ENCODE measurements at regions not wholly inside any gene's neighbourhood (a gene's known extent, or its start where the extent isn't known, plus 50 kb on each side); places are given as distances from the start of the nearest gene placed in this dataset.
A peak's percentile ranks its signal among the peaks of the same experiment; 100 is the strongest.

GRCh38 chr10:62634576-62634975 is 169.9 kb upstream of the ADO start:
- DNase-seq, result no peak

GRCh38 chr10:62635127-62635526 is 169.4 kb upstream of the ADO start:
- no peak for DNase-seq

- peak in 1 of 2 experiments; percentile 23 for DNase-seq
Observed at GRCh38 chr10:62636825-62637248, 167.7 kb upstream of the ADO start.

GRCh38 chr10:62637249-62638061 is 167.1 kb upstream of the ADO start:
- DNase-seq, result peak; percentile 39 to 66

GRCh38 chr10:62638062-62638477 is 166.4 kb upstream of the ADO start:
- DNase-seq, result no peak

- no peak for DNase-seq
Observed at GRCh38 chr10:62639144-62639543, 165.4 kb upstream of the ADO start.

- DNase-seq, result no peak
Observed at GRCh38 chr10:62640411-62640810, 164.1 kb upstream of the ADO start.

- DNase-seq, result no peak
Observed at GRCh38 chr10:62643606-62644587, 160.6 kb upstream of the ADO start.

GRCh38 chr10:62647375-62648092 is 157.0 kb upstream of the ADO start:
- peak in 1 of 2 experiments; percentile 15 for DNase-seq

- DNase-seq, result no peak
Observed at GRCh38 chr10:62648921-62649320, 155.6 kb upstream of the ADO start.

GRCh38 chr10:62650411-62650810 is 154.1 kb upstream of the ADO start:
- no peak for DNase-seq

GRCh38 chr10:62651341-62651740 is 153.2 kb upstream of the ADO start:
- no peak for DNase-seq

- no peak for DNase-seq
Observed at GRCh38 chr10:62652114-62652513, 152.4 kb upstream of the ADO start.

GRCh38 chr10:62652564-62652963 is 152.0 kb upstream of the ADO start:
- no peak for DNase-seq

GRCh38 chr10:62653254-62653653 is 151.3 kb upstream of the ADO start:
- DNase-seq, result no peak

- DNase-seq, result no peak
Observed at GRCh38 chr10:62654966-62655336, 149.6 kb upstream of the ADO start.

- no peak for DNase-seq
Observed at GRCh38 chr10:62655337-62655994, 149.1 kb upstream of the ADO start.

GRCh38 chr10:62657244-62657835 is 147.2 kb upstream of the ADO start:
- no peak for DNase-seq

- DNase-seq, result no peak
Observed at GRCh38 chr10:62658516-62658915, 146.0 kb upstream of the ADO start.

- DNase-seq, result no peak
Observed at GRCh38 chr10:62661143-62661542, 143.4 kb upstream of the ADO start.

- DNase-seq, result no peak
Observed at GRCh38 chr10:62662486-62662885, 142.0 kb upstream of the ADO start.

GRCh38 chr10:62665771-62666170 is 138.7 kb upstream of the ADO start:
- DNase-seq, result no peak
